ENCODE measurements at regions not wholly inside any gene's neighbourhood (a gene's known extent, or its start where the extent isn't known, plus 50 kb on each side); places are given as distances from the start of the nearest gene placed in this dataset.
"Not testable (repeated sequence)": the region's sequence is repeated elsewhere in the genome, so short reads cannot be mapped to it uniquely, and the experiment has no call there.

GRCh38 chr2:146741260-146741659 lies 1103.6 kb upstream of the ACVR2A start:
- DNase-seq: no peak

GRCh38 chr2:146734821-146735190 lies 1110.0 kb upstream of the ACVR2A start:
- DNase-seq: no peak

- peak; percentile 70 for DNase-seq
These were observed 1110.6 kb upstream of the ACVR2A start for GRCh38 chr2:146734042-146734820.

- DNase-seq: peak; percentile 9
These were observed 1113.9 kb upstream of the ACVR2A start for GRCh38 chr2:146730882-146731281.

GRCh38 chr2:146721486-146721885 lies 1123.3 kb upstream of the ACVR2A start:
- DNase-seq: no peak

- no peak for DNase-seq
These were observed 1124.7 kb upstream of the ACVR2A start for GRCh38 chr2:146720170-146720569.

- no peak for DNase-seq
These were observed 1128.2 kb upstream of the ACVR2A start for GRCh38 chr2:146716591-146716990.

- no peak for DNase-seq
These were observed 1135.8 kb upstream of the ACVR2A start for GRCh38 chr2:146709004-146709403.

- no peak for DNase-seq
These were observed 1143.6 kb upstream of the ACVR2A start for GRCh38 chr2:146701183-146701582.

- no peak for DNase-seq
These were observed 1147.5 kb upstream of the ACVR2A start for GRCh38 chr2:146697307-146697706.

- not testable (repeated sequence) for DNase-seq
These were observed 1148.0 kb upstream of the ACVR2A start for GRCh38 chr2:146696787-146697186.

- DNase-seq: no peak
These were observed 1162.8 kb upstream of the ACVR2A start for GRCh38 chr2:146681991-146682390.

- no peak for DNase-seq
These were observed 1166.3 kb upstream of the ACVR2A start for GRCh38 chr2:146678516-146678915.

- no peak for DNase-seq
These were observed 1167.5 kb upstream of the ACVR2A start for GRCh38 chr2:146677280-146677679.

GRCh38 chr2:146669735-146670134 lies 1175.1 kb upstream of the ACVR2A start:
- DNase-seq: no peak

- no peak for DNase-seq
These were observed 1178.5 kb upstream of the ACVR2A start for GRCh38 chr2:146666340-146666739.

- no peak for DNase-seq
These were observed 1179.0 kb upstream of the ACVR2A start for GRCh38 chr2:146665800-146666199.

GRCh38 chr2:146661473-146662096 lies 1183.2 kb upstream of the ACVR2A start:
- peak; percentile 56 for DNase-seq

- peak; percentile 17 for DNase-seq
These were observed 1184.9 kb upstream of the ACVR2A start for GRCh38 chr2:146659976-146660375.

- DNase-seq: peak; percentile 58
These were observed 1192.5 kb upstream of the ACVR2A start for GRCh38 chr2:146652311-146652710.

GRCh38 chr2:146651361-146651760 lies 1193.5 kb upstream of the ACVR2A start:
- DNase-seq: no peak

GRCh38 chr2:146642066-146642465 lies 1202.8 kb upstream of the ACVR2A start:
- DNase-seq: no peak

GRCh38 chr2:146634230-146635097 lies 1210.4 kb upstream of the ACVR2A start:
- DNase-seq: peak; percentile 96

- peak; percentile 17 for DNase-seq
These were observed 1211.7 kb upstream of the ACVR2A start for GRCh38 chr2:146633159-146633558.
